ENCODE measurements at regions not wholly inside any gene's neighbourhood (a gene's known extent, or its start where the extent isn't known, plus 50 kb on each side); places are given as distances from the start of the nearest gene placed in this dataset.

DNA sequence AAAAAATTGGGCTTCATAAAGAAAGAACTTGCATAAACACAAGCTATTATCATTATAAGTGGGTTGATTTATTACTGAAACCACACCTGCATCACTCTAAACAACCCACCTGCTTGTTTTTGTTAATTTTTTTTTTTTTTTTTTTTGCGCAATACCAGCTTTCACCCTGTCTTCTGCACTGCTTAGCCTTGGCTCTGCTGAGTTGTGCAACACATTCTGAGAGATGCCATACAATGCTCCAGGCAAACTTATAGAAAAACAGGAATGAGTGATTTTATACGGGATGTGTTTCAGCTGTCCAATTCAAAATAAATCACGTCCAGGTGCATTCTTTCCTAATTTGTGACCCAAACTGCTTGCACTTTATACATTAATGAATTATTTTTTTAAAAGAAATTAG is 923.6 kb downstream of the GATA3 start:
- no peak for TF ChIP-seq JUN (IDR thresholded peaks at IDR 0.05; ENCODE audit: borderline replicate concordance, insufficient read depth, insufficient read length, low read depth)
- TF ChIP-seq GATA2 (IDR thresholded peaks at IDR 0.05; ENCODE audit: insufficient read depth, insufficient read length, low read depth, low read length): no peak
- TF ChIP-seq, protein P1, sequence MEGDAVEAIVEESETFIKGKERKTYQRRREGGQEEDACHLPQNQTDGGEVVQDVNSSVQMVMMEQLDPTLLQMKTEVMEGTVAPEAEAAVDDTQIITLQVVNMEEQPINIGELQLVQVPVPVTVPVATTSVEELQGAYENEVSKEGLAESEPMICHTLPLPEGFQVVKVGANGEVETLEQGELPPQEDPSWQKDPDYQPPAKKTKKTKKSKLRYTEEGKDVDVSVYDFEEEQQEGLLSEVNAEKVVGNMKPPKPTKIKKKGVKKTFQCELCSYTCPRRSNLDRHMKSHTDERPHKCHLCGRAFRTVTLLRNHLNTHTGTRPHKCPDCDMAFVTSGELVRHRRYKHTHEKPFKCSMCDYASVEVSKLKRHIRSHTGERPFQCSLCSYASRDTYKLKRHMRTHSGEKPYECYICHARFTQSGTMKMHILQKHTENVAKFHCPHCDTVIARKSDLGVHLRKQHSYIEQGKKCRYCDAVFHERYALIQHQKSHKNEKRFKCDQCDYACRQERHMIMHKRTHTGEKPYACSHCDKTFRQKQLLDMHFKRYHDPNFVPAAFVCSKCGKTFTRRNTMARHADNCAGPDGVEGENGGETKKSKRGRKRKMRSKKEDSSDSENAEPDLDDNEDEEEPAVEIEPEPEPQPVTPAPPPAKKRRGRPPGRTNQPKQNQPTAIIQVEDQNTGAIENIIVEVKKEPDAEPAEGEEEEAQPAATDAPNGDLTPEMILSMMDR (IDR thresholded peaks at IDR 0.05; ENCODE audit: extremely low read depth in 1 of 2, insufficient read depth in 1 of 2, low read depth in 1 of 2, low read length in 2 of 2): no peak
- TF ChIP-seq, protein P2, sequence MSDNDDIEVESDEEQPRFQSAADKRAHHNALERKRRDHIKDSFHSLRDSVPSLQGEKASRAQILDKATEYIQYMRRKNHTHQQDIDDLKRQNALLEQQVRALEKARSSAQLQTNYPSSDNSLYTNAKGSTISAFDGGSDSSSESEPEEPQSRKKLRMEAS (IDR thresholded peaks at IDR 0.05; ENCODE audit: insufficient read depth, insufficient read length): no peak
- TF ChIP-seq EZH2 (IDR thresholded peaks at IDR 0.05; ENCODE audit: borderline replicate concordance, low read depth, low read length, severe bottlenecking): no peak
- TF ChIP-seq MYC (IDR thresholded peaks at IDR 0.05; ENCODE audit: low read depth, low read length): no peak

All from endothelial cell of umbilical vein (primary cell).